Mesodermal cell (in vitro differentiated cells): ENCODE measurements at regions not wholly inside any gene's neighbourhood (a gene's known extent, or its start where the extent isn't known, plus 50 kb on each side); places are given as distances from the start of the nearest gene placed in this dataset.
"Not testable (repeated sequence)": the region's sequence is repeated elsewhere in the genome, so short reads cannot be mapped to it uniquely, and the experiment has no call there.

Experiments
- H3K27ac ChIP-seq: 2 replicates; pipeline ENCODE4 v1.7.0; 2013; ENCODE audit warnings: mild to moderate bottlenecking, low read depth, low read length, moderate library complexity; ENCODE audit not compliant: severe bottlenecking
- H3K36me3 ChIP-seq: 2 replicates; pipeline ENCODE4 v1.7.1; 2013; ENCODE audit warnings: mild to moderate bottlenecking, low read length, moderate library complexity; ENCODE audit not compliant: control insufficient read depth, insufficient read depth
- H3K4me1 ChIP-seq: one replicate; pipeline ENCODE4 v1.7.1; 2013; ENCODE audit warnings: mild to moderate bottlenecking, low read length; ENCODE audit not compliant: insufficient read depth, control insufficient read depth, poor library complexity, severe bottlenecking
- H3K4me3 ChIP-seq: 2 replicates; pipeline ENCODE4 v1.7.0; 2013; ENCODE audit warnings: low read length, control low read depth, mild to moderate bottlenecking; ENCODE audit not compliant: insufficient read depth, poor library complexity, severe bottlenecking; ENCODE audit errors: extremely low read depth
- H3K9me3 ChIP-seq: 2 replicates; pipeline ENCODE4 v1.7.1; 2013; ENCODE audit warnings: mild to moderate bottlenecking, low read length, moderate library complexity; ENCODE audit not compliant: control insufficient read depth
- WGBS, 2 experiments: methylation state at CpG; one replicate each; pipeline ENCODE4 v1.1.5; 2013; ENCODE audit warnings: missing lambda C conversion rate in 2 of 2; ENCODE audit not compliant: insufficient coverage in 2 of 2; 5-methylcytosine and 5-hydroxymethylcytosine counted together

- not testable (repeated sequence) for H3K9me3 ChIP-seq, H3K27ac ChIP-seq, H3K4me1 ChIP-seq, H3K4me3 ChIP-seq, H3K36me3 ChIP-seq
- WGBS, 2 experiments = 100% methylated on average over 1 of the region's 5 CpGs; no CpG with 5 or more reads in 1 of the 2 experiments
These were observed 150.2 kb upstream of the PRSS12 start for GRCh38 chr4:118502967-118503366.

- not testable (repeated sequence) for H3K36me3 ChIP-seq, H3K9me3 ChIP-seq, H3K27ac ChIP-seq, H3K4me3 ChIP-seq, H3K4me1 ChIP-seq
These were observed 152.1 kb upstream of the PRSS12 start for GRCh38 chr4:118504927-118505326.

- not testable (repeated sequence) for H3K9me3 ChIP-seq, H3K27ac ChIP-seq, H3K4me1 ChIP-seq, H3K36me3 ChIP-seq, H3K4me3 ChIP-seq
- WGBS, 2 experiments = no CpG with 5 or more reads among the region's 3 CpGs
These were observed 152.7 kb upstream of the PRSS12 start for GRCh38 chr4:118505491-118505890.

- not testable (repeated sequence) for H3K4me1 ChIP-seq, H3K9me3 ChIP-seq, H3K4me3 ChIP-seq, H3K36me3 ChIP-seq, H3K27ac ChIP-seq
- no CpG with 5 or more reads among the region's 3 CpGs for WGBS, 2 experiments
These were observed 160.1 kb upstream of the PRSS12 start for GRCh38 chr4:118512870-118513269.

GRCh38 chr4:118514332-118514731 lies 161.5 kb upstream of the PRSS12 start:
- no CpG with 5 or more reads among the region's 3 CpGs for WGBS, 2 experiments
- not testable (repeated sequence) for H3K9me3 ChIP-seq, H3K27ac ChIP-seq, H3K4me1 ChIP-seq, H3K4me3 ChIP-seq, H3K36me3 ChIP-seq

- not testable (repeated sequence) for H3K9me3 ChIP-seq, H3K4me1 ChIP-seq, H3K27ac ChIP-seq, H3K4me3 ChIP-seq, H3K36me3 ChIP-seq
- WGBS, 2 experiments = 86% methylated on average over 1 of the region's 1 CpG; no CpG with 5 or more reads in 1 of the 2 experiments
These were observed 163.3 kb upstream of the PRSS12 start for GRCh38 chr4:118516107-118516506.

GRCh38 chr4:118530107-118530506 lies 155.1 kb upstream of the METTL14 start:
- not testable (repeated sequence) for H3K36me3 ChIP-seq, H3K27ac ChIP-seq, H3K4me3 ChIP-seq, H3K9me3 ChIP-seq, H3K4me1 ChIP-seq
- WGBS, 2 experiments = 90% methylated on average over 1 of the region's 2 CpGs; no CpG with 5 or more reads in 1 of the 2 experiments

GRCh38 chr4:118531947-118532346 lies 153.2 kb upstream of the METTL14 start:
- H3K4me3 ChIP-seq, H3K9me3 ChIP-seq, H3K36me3 ChIP-seq, H3K27ac ChIP-seq, H3K4me1 ChIP-seq: not testable (repeated sequence)

- not testable (repeated sequence) for H3K9me3 ChIP-seq, H3K36me3 ChIP-seq, H3K4me1 ChIP-seq, H3K4me3 ChIP-seq, H3K27ac ChIP-seq
- no CpG with 5 or more reads among the region's 3 CpGs for WGBS, 2 experiments
These were observed 149.4 kb upstream of the METTL14 start for GRCh38 chr4:118535788-118536187.

GRCh38 chr4:118539412-118540077 lies 145.6 kb upstream of the METTL14 start:
- not testable (repeated sequence) for H3K9me3 ChIP-seq, H3K36me3 ChIP-seq, H3K27ac ChIP-seq, H3K4me3 ChIP-seq, H3K4me1 ChIP-seq
- no CpG with 5 or more reads among the region's 2 CpGs for WGBS, 2 experiments

GRCh38 chr4:118556576-118556975 lies 128.6 kb upstream of the METTL14 start:
- 100% methylated on average over 3 to 5 of the region's 7 CpGs for WGBS, 2 experiments
- H3K4me1 ChIP-seq, H3K27ac ChIP-seq, H3K36me3 ChIP-seq, H3K4me3 ChIP-seq, H3K9me3 ChIP-seq: not testable (repeated sequence)
